KBM-7 (cell line): ENCODE measurements at regions not wholly inside any gene's neighbourhood (a gene's known extent, or its start where the extent isn't known, plus 50 kb on each side); places are given as distances from the start of the nearest gene placed in this dataset.

ENCODE experiments used
- DNase-seq: peaks from one replicate; pipeline ENCODE4 v3.0.0-alpha.2; 2015
- in situ Hi-C: fragments of 300-500 bp; cut with MboI; formaldehyde crosslinking; loops from 2 replicates; pipeline ENCODE4 v1.14.3; 2020; ENCODE audit warnings: low sequenced_read_pairs, low pct_unique_long_range_greater_than_20kb, mixed read lengths

GRCh38 chr2:42961961-42962360 lies 169.6 kb upstream of the HAAO start:
- in situ Hi-C loops, result no loop called here
- DNase-seq, result no peak

GRCh38 chr2:42961385-42961811 lies 169.0 kb upstream of the HAAO start:
- in situ Hi-C loops, result no loop called here
- DNase-seq, result peak; percentile 94

GRCh38 chr2:42960842-42961180 lies 168.4 kb upstream of the HAAO start:
- in situ Hi-C loops, result no loop called here

GRCh38 chr2:42960002-42960841 lies 167.8 kb upstream of the HAAO start:
- in situ Hi-C loops, result no loop called here
- no peak for DNase-seq

More at GRCh38 chr2:42960842-42961180, 168.4 kb upstream of the HAAO start:
- DNase-seq, result no peak

GRCh38 chr2:42959234-42960001 lies 167.0 kb upstream of the HAAO start:
- in situ Hi-C loops, result no loop called here

GRCh38 chr2:42958741-42959233 lies 166.4 kb upstream of the HAAO start:
- no peak for DNase-seq
- in situ Hi-C loops, result no loop called here

More at GRCh38 chr2:42959234-42960001, 167.0 kb upstream of the HAAO start:
- DNase-seq, result peak; percentile 85

GRCh38 chr2:42957861-42958301 lies 165.5 kb upstream of the HAAO start:
- in situ Hi-C loops, result no loop called here
- no peak for DNase-seq

- in situ Hi-C loops, result no loop called here
- no peak for DNase-seq
Observed at GRCh38 chr2:42957109-42957860, 164.9 kb upstream of the HAAO start.

GRCh38 chr2:42954227-42954962 lies 162.0 kb upstream of the HAAO start:
- in situ Hi-C loops, result no loop called here
- no peak for DNase-seq

GRCh38 chr2:42953216-42953615 lies 160.8 kb upstream of the HAAO start:
- no peak for DNase-seq
- in situ Hi-C loops, result no loop called here

- peak; percentile 60 for DNase-seq
- in situ Hi-C loops, result no loop called here
Observed at GRCh38 chr2:42951263-42951938, 159.0 kb upstream of the HAAO start.

- in situ Hi-C loops, result no loop called here
- DNase-seq, result peak; percentile 96
Observed at GRCh38 chr2:42949125-42949524, 156.7 kb upstream of the HAAO start.

GRCh38 chr2:42947809-42948600 lies 155.6 kb upstream of the HAAO start:
- in situ Hi-C loops, result no loop called here
- no peak for DNase-seq

- in situ Hi-C loops, result no loop called here
- no peak for DNase-seq
Observed at GRCh38 chr2:42944779-42945415, 152.5 kb upstream of the HAAO start.

- in situ Hi-C loops, result no loop called here
- no peak for DNase-seq
Observed at GRCh38 chr2:42942990-42943493, 150.7 kb upstream of the HAAO start.

- in situ Hi-C loops, result no loop called here
- DNase-seq, result no peak
Observed at GRCh38 chr2:42942214-42942989, 150.0 kb upstream of the HAAO start.
